Transverse colon (tissue), 4 donors: ENCODE measurements at regions not wholly inside any gene's neighbourhood (a gene's known extent, or its start where the extent isn't known, plus 50 kb on each side); places are given as distances from the start of the nearest gene placed in this dataset.

Source experiments
- CTCF ChIP-seq, 5 experiments: fragments of 200-600 bp in 3 of 5; fragments of 450-650 bp in 2 of 5; sonication (generic) in 3 of 5; IDR thresholded peaks; 1 replicate in 2 of 5; 2 replicates in 3 of 5; pipeline ENCODE4 v1.5.1; 2016 to 2017; ENCODE audit warnings: antibody characterized with exemption in 5 of 5, inconsistent platforms in 3 of 5, mild to moderate bottlenecking in 2 of 5, moderate library complexity in 1 of 5
- POLR2AphosphoS5 ChIP-seq, 3 donors: sonication (generic); formaldehyde crosslinking; IDR thresholded peaks; one replicate each; pipeline ENCODE4 v1.6.1; 2016; ENCODE audit warnings: antibody characterized with exemption in 3 of 3

DNA sequence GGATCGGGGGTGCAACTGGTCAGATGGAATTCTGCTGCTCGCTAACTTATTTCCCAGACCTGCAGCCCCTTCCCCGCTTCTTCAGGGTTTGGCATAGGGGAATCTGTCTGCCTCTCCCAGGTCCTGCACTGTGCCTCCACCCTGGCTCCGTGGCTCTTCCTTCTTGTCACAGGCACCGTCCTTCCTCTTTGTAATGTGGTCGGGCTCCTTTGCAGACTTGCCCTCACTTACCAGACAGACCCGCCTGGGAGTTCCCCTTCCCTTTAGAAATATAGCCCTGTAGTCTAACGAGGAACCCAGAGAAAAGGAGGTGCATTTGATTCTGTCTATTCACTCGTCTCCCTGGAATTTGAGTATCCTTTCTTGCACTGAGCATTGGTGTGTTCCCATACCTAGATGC, 63.9 kb upstream of the PAX8 start:
- no peak for TF ChIP-seq POLR2AphosphoS5 (IDR thresholded peaks at IDR 0.05)
- TF ChIP-seq CTCF (IDR thresholded peaks at IDR 0.05) = no peak
